Pancreas (tissue), 10 donors: ENCODE measurements at regions not wholly inside any gene's neighbourhood (a gene's known extent, or its start where the extent isn't known, plus 50 kb on each side); places are given as distances from the start of the nearest gene placed in this dataset.

Experiments
- ATAC-seq, 4 donors: fragments of 200-7000 bp; cut with Tn5 transposase; one replicate each; pipeline versions ENCODE4 v1.8.0 to v1.9.1; 2020; ENCODE audit warnings: mild to moderate bottlenecking in 4 of 4, moderate library complexity in 4 of 4
- DNase-seq, 6 donors: peaks; one replicate each; pipeline ENCODE4 v3.0.0-alpha.2; 2020
- FAIRE-seq: peaks from 2 replicates; lab custom pipeline; 2012; peaks lifted over from hg19 to GRCh38; lab: Jason Lieb, UNC
- H3K27ac ChIP-seq, 4 donors: fragments of 200-600 bp; sonication (generic); 1 replicate in 3 of 4; 2 replicates in 1 of 4; pipeline versions ENCODE4 v1.5.0 to v1.8.0; 2020
- H3K27me3 ChIP-seq, 4 donors: fragments of 200-600 bp; one replicate each; pipeline ENCODE4 v1.8.0; 2021
- H3K36me3 ChIP-seq, 3 donors: fragments of 200-600 bp; sonication (generic) in 1 of 3; one replicate each; pipeline versions ENCODE4 v1.5.0 to v1.8.0; 2020 to 2021
- H3K4me1 ChIP-seq, 3 donors: fragments of 200-600 bp; one replicate each; pipeline ENCODE4 v1.8.0; 2021
- H3K4me3 ChIP-seq, 4 donors: fragments of 200-600 bp; sonication (generic) in 2 of 4; one replicate each; pipeline versions ENCODE4 v1.5.0 to v1.8.0; 2020 to 2021
- H3K9me3 ChIP-seq, 4 donors: fragments of 200-600 bp; one replicate each; pipeline ENCODE4 v1.8.0; 2021
- WGBS, 2 donors: extraction: QIAGEN DNeasy Blood & Tissue Kit; methylation state at CpG; one replicate each; pipeline ENCODE4 v1.1.7; 2013; 5-methylcytosine and 5-hydroxymethylcytosine counted together
- intact Hi-C, 3 donors: fragments of 100-400 bp; cut with DNase I; formaldehyde crosslinking; loops; one replicate each; pipeline versions ENCODE4 v1.11.1 to v1.14.2; 2022
- TF ChIP-seq, protein P1 (sequence below), 4 donors: fragments of 200-600 bp; sonication (generic) in 3 of 4; IDR thresholded peaks; one replicate each; pipeline versions ENCODE4 v1.5.0 to v1.8.0; 2021; ENCODE audit warnings: antibody characterized with exemption in 4 of 4
- donor health status: healthy with polysubstance abuse.
- donor health status: DM: no; HTN: no; CAD: no; lungs with moderate emphysema.
- donor health status: DM: no; HTN: no; CAD: no.
- donor health status: control.
- donor health status: control.
- donor health status: Bipolar disorder and iron deficiency.
- donor health status: DM: yes; HTN: yes; CAD: no.
- donor health status: DM: no; HTN: no; CAD: no.
- donor health status: DM: no; HTN: no; CAD: no.
- donor health status: DM: yes; HTN: yes; CAD: no.

DNA sequence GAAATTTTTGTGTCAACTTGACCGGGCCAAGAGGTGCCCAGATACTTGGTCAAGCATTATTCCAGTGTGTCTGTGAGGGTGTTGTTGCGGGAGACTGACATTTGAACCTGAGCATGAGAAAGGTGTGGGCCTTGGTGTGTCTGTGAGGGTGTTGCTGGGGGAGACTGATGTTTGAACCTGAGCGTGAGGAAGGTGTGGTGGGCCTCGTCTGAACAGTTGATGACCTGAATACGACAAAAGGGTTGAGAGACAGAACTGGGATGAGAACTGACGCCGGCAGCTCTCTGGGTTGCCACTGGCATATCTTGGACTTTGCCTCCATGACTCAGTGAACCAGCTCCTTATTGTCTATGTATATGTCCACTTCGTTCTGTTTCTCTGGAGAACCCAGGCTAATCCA, 240.5 kb downstream of the ERMARD start:
- H3K36me3 ChIP-seq: no peaks in the 10 kb centered on the region
- WGBS, 2 donors: 93 to 95% methylated on average over 8 of the region's 8 CpGs
- FAIRE-seq (no peak), DNase-seq (no peak), ATAC-seq (no peak)
- H3K9me3 ChIP-seq: no peaks in the 10 kb centered on the region
- H3K27me3 ChIP-seq: no peaks in the 10 kb centered on the region
- no peak overlapping the region for H3K4me3 ChIP-seq
- intact Hi-C loops: no loop called here
- TF ChIP-seq, protein P1, sequence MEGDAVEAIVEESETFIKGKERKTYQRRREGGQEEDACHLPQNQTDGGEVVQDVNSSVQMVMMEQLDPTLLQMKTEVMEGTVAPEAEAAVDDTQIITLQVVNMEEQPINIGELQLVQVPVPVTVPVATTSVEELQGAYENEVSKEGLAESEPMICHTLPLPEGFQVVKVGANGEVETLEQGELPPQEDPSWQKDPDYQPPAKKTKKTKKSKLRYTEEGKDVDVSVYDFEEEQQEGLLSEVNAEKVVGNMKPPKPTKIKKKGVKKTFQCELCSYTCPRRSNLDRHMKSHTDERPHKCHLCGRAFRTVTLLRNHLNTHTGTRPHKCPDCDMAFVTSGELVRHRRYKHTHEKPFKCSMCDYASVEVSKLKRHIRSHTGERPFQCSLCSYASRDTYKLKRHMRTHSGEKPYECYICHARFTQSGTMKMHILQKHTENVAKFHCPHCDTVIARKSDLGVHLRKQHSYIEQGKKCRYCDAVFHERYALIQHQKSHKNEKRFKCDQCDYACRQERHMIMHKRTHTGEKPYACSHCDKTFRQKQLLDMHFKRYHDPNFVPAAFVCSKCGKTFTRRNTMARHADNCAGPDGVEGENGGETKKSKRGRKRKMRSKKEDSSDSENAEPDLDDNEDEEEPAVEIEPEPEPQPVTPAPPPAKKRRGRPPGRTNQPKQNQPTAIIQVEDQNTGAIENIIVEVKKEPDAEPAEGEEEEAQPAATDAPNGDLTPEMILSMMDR (IDR thresholded peaks at IDR 0.05): no peak
- H3K4me1 ChIP-seq: no peaks in the 10 kb centered on the region
- no peak overlapping the region for H3K27ac ChIP-seq

DNA sequence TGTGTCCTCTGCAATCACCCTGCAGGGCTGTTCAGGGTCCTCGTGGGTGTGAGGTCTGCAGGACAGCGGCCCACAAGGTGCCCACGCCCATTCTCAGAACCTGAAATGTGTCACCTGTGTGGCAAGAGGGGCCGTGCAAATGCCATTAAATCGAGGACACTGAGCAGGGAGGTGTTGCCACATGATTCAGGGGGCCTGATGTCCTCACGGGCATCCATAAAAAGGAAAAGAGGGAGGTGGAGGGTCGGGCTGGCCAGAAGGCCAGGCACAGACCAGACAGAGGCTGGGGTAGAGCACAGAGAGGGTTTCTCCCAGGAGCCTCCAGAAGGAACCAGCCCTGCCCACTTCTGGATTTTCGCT, 239.6 kb downstream of the ERMARD start:
- intact Hi-C loops: no loop called here
- Histone ChIP-seq H3K27me3 (no peaks in the 10 kb centered on the region), H3K27ac (no peak overlapping the region), H3K36me3 (no peaks in the 10 kb centered on the region), H3K4me1 (no peaks in the 10 kb centered on the region), H3K4me3 (no peak overlapping the region), H3K9me3 (no peaks in the 10 kb centered on the region)
- no peak for ATAC-seq
- WGBS, 2 donors: 74 to 81% methylated on average over 8 of the region's 8 CpGs
- TF ChIP-seq, protein P1 (IDR thresholded peaks at IDR 0.05): no peak
- FAIRE-seq: no peak
- no peak for DNase-seq

DNA sequence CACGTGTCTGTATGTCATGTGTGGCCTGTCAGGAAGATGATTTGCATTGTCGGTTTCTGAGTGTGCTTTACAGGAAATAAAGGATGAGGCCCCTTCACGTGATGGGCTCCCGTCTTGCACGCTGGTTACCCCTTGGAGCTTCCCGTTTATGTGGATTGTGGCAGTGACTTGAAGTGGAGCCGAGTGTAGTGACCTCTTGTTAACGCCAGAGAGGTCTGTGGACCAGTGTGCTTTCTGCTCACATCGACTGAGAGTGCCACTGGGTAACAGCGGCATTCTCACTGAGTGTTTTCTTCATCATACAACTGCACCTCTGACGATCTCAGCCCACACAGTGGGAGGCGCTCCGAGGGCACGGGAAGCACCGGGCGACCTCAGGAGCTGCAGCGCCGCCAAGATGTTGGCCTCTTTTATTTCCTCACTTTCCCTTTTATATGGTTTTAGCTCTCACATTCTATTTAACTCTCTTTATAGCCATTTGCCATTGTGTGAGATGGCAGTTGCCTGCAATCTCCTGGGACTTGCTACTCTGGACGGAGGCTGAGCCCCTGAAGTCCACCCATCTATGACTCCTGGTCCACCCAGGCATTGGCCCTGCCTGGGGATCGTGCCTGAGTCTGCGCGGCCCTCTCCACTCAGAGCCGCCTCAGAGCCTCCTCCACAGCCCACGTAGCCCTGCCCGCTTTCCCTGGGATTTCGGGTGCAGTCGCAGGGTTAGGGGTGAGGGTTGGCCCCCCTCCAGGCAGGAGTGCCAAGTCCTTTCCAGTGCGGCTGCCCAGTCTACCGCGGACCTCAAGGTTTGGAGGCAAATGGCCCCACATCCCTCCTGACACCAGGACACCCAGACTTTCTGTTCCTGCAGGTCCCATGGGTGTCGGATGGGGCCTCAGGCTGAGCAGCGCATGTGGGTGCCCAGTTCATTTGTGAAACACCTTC, 238.9 kb downstream of the ERMARD start:
- DNase-seq (peak in 2 of 6 donors; percentile 39 to 44), ATAC-seq (peak in 2 of 4 donors; percentile 82 to 83), FAIRE-seq (no peak)
- WGBS, 2 donors: 78 to 82% methylated on average over 31 to 32 of the region's 32 CpGs
- no peak overlapping the region for H3K4me3 ChIP-seq
- no peaks in the 10 kb centered on the region for H3K36me3 ChIP-seq
- intact Hi-C loops: no loop called here
- H3K9me3 ChIP-seq: no peaks in the 10 kb centered on the region
- H3K27me3 ChIP-seq: no peaks in the 10 kb centered on the region
- H3K4me1 ChIP-seq: no peaks in the 10 kb centered on the region
- TF ChIP-seq, protein P1 (IDR thresholded peaks at IDR 0.05): no peak
- no peak overlapping the region for H3K27ac ChIP-seq

DNA sequence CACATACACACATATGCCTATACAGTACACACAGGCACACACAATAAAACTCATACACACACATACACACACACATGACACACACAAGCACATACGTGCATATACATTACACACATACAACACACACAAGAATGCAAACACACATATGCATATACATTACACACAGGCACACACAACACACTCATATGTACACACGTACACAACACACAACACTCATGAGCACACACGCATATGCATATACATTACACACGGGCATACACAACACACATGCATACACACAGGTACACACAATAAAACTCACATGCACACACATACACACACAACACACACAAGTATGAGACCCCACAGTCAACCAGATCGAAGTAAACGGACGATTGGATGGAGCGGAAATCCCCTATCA, 238.2 kb downstream of the ERMARD start:
- intact Hi-C loops: no loop called here
- TF ChIP-seq, protein P1 (IDR thresholded peaks at IDR 0.05): no peak

More for the DNA sequence above, 238.2 kb downstream of the ERMARD start:
- Histone ChIP-seq H3K36me3 (no peaks in the 10 kb centered on the region), H3K9me3 (no peaks in the 10 kb centered on the region), H3K27me3 (no peaks in the 10 kb centered on the region), H3K4me1 (no peaks in the 10 kb centered on the region), H3K27ac (no peak overlapping the region), H3K4me3 (no peak overlapping the region)
- ATAC-seq (no peak), DNase-seq (no peak), FAIRE-seq (no peak)
- WGBS, 2 donors: 82 to 87% methylated on average over 8 of the region's 8 CpGs
